ENCODE measurements at regions not wholly inside any gene's neighbourhood (a gene's known extent, or its start where the extent isn't known, plus 50 kb on each side); places are given as distances from the start of the nearest gene placed in this dataset.
"Not testable (repeated sequence)": the region's sequence is repeated elsewhere in the genome, so short reads cannot be mapped to it uniquely, and the experiment has no call there.

DNA sequence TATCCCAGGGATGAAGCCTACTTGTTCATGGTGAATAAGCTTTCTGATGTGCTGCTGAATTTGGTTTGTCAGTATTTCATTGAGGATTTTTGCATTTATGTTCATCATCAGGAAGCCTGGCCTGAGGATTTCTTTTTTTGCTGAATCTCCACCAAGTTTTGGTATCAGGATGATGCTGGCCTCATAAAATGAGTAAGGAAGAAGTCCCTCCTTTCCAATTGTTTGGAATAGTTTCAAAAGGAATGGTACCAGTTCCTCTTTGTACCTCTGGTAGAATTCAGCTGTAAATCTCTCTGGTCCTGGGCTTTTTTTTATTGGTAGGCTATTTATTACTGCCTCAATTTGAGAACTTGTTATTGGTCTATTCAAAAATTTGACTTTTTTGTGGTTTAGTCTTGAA, 51.4 kb upstream of the GRID2 start:
- TF ChIP-seq, protein P1, sequence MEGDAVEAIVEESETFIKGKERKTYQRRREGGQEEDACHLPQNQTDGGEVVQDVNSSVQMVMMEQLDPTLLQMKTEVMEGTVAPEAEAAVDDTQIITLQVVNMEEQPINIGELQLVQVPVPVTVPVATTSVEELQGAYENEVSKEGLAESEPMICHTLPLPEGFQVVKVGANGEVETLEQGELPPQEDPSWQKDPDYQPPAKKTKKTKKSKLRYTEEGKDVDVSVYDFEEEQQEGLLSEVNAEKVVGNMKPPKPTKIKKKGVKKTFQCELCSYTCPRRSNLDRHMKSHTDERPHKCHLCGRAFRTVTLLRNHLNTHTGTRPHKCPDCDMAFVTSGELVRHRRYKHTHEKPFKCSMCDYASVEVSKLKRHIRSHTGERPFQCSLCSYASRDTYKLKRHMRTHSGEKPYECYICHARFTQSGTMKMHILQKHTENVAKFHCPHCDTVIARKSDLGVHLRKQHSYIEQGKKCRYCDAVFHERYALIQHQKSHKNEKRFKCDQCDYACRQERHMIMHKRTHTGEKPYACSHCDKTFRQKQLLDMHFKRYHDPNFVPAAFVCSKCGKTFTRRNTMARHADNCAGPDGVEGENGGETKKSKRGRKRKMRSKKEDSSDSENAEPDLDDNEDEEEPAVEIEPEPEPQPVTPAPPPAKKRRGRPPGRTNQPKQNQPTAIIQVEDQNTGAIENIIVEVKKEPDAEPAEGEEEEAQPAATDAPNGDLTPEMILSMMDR (IDR thresholded peaks at IDR 0.05; ENCODE audit: insufficient read depth, low read depth, low read length) = not testable (repeated sequence)
- not testable (repeated sequence) for TF ChIP-seq EZH2 (IDR thresholded peaks at IDR 0.05; ENCODE audit: insufficient read depth, low read length)
